ENCODE measurements at regions not wholly inside any gene's neighbourhood (a gene's known extent, or its start where the extent isn't known, plus 50 kb on each side); places are given as distances from the start of the nearest gene placed in this dataset.

- no peak for TF ChIP-seq CTCF (IDR thresholded peaks at IDR 0.05)
- no peak for TF ChIP-seq POLR2A (IDR thresholded peaks at IDR 0.05)
These were observed 81.0 kb downstream of the RPS29 start for GRCh38 chr14:49505041-49505766.

Data from adrenal gland (tissue), 5 donors.